ENCODE measurements at regions not wholly inside any gene's neighbourhood (a gene's known extent, or its start where the extent isn't known, plus 50 kb on each side); places are given as distances from the start of the nearest gene placed in this dataset.

DNA sequence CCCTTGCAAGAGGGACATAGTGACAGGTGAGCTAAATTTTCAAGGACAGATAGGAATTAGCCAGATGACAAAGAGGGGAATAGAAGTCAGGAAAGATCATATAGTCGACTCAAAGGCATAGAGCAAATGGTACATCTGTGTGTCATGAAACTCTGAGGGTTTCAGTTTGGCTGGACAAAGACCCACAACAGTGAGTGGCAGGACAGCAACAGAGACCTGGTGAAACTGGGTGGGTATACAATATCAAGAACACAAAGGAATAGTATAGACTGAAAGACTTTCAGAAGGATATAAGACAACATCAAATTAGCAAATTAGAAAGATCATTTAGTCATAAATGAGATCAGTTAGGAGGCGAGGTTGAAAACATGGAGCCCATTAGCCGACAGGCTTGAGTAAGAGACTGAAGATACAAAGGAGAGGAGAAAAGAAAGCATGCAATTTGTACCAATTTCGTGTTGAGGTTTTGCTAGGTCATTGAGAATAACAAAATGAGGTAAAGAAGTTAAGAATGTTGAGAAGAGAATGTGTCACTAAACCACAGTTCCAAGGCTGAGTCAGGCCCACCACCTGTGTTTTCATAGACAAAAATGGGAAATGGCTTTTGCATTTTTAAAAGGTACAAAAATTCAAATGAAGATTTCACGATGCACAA lies 213.8 kb downstream of the HHIPL2 start:
- DNase-seq (no peak), ATAC-seq (no peak)
- TF ChIP-seq, protein P1, sequence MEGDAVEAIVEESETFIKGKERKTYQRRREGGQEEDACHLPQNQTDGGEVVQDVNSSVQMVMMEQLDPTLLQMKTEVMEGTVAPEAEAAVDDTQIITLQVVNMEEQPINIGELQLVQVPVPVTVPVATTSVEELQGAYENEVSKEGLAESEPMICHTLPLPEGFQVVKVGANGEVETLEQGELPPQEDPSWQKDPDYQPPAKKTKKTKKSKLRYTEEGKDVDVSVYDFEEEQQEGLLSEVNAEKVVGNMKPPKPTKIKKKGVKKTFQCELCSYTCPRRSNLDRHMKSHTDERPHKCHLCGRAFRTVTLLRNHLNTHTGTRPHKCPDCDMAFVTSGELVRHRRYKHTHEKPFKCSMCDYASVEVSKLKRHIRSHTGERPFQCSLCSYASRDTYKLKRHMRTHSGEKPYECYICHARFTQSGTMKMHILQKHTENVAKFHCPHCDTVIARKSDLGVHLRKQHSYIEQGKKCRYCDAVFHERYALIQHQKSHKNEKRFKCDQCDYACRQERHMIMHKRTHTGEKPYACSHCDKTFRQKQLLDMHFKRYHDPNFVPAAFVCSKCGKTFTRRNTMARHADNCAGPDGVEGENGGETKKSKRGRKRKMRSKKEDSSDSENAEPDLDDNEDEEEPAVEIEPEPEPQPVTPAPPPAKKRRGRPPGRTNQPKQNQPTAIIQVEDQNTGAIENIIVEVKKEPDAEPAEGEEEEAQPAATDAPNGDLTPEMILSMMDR (IDR thresholded peaks at IDR 0.05 in 4 of 5, conservative IDR thresholded peaks at IDR 0.05 in 1 of 5) = no peak
- TF ChIP-seq POLR2A (IDR thresholded peaks at IDR 0.05) = no peak
- Histone ChIP-seq H3K9me3 (no peaks in the 10 kb centered on the region), H3K4me3 (no peak overlapping the region), H3K36me3 (no peaks in the 10 kb centered on the region), H3K27ac (no peak overlapping the region), H3K27me3 (no peaks in the 10 kb centered on the region), H3K4me1 (no peaks in the 10 kb centered on the region)
- intact Hi-C loops (cut with DNase I; ENCODE audit: low total_unique reads) (no loop called here), in situ Hi-C loops (cut with MboI; ENCODE audit: low sequenced_read_pairs in 4 of 4) (no loop called here)

DNA sequence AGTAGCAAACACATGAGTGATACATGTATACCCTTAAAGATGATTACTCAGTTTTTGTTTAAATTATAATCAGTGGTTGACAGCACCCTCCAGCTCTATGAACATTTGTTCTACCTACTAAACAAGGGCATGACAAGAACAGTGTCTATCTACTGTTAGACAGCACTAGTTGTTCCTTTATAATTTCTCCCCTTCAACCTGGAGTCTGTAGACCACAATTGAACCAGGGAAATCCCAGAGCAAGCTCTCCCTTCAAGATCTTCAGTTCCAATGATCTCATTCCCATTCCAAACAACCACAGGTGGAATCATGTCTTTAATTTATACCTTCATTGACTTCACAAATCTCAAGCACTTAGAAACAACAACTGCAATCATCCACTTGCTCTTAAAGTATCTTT lies 216.1 kb downstream of the HHIPL2 start:
- Histone ChIP-seq H3K27ac (no peak overlapping the region), H3K9me3 (no peaks in the 10 kb centered on the region), H3K36me3 (no peaks in the 10 kb centered on the region), H3K4me3 (no peak overlapping the region), H3K27me3 (no peaks in the 10 kb centered on the region), H3K4me1 (no peaks in the 10 kb centered on the region)
- TF ChIP-seq POLR2A (IDR thresholded peaks at IDR 0.05) = no peak
- TF ChIP-seq, protein P1 (IDR thresholded peaks at IDR 0.05 in 4 of 5, conservative IDR thresholded peaks at IDR 0.05 in 1 of 5) = no peak
- in situ Hi-C loops (cut with MboI; ENCODE audit: low sequenced_read_pairs in 4 of 4) = no loop called here
- intact Hi-C loops (cut with DNase I; ENCODE audit: low total_unique reads) = no loop called here
- no peak for DNase-seq
- ATAC-seq = no peak

DNA sequence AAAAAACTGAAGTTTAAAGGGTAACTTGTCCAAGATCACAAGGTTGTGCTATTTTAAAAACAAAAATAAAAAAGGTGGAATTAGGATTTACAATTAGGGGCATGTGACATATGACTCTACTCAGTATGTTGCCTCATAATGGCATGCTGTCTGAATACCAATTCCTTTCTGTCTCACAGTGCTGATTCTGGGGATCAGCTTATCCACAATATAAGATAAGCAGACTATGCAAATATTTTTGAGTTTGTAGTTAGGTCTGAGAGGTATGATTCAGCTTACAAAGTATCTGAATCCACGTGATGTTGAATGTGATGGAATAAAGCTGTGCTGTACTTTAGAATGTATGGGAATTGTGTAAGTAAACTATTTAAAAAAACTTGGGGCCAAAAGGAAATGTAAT lies 216.6 kb downstream of the HHIPL2 start:
- DNase-seq = no peak
- Histone ChIP-seq H3K27me3 (no peaks in the 10 kb centered on the region), H3K9me3 (no peaks in the 10 kb centered on the region), H3K4me3 (no peak overlapping the region), H3K36me3 (no peaks in the 10 kb centered on the region), H3K4me1 (no peaks in the 10 kb centered on the region), H3K27ac (no peak overlapping the region)
- no peak for ATAC-seq
- TF ChIP-seq, protein P1 (IDR thresholded peaks at IDR 0.05 in 4 of 5, conservative IDR thresholded peaks at IDR 0.05 in 1 of 5) = no peak
- TF ChIP-seq POLR2A (IDR thresholded peaks at IDR 0.05) = no peak
- intact Hi-C loops (cut with DNase I; ENCODE audit: low total_unique reads) = no loop called here
- in situ Hi-C loops (cut with MboI; ENCODE audit: low sequenced_read_pairs in 4 of 4) = no loop called here

DNA sequence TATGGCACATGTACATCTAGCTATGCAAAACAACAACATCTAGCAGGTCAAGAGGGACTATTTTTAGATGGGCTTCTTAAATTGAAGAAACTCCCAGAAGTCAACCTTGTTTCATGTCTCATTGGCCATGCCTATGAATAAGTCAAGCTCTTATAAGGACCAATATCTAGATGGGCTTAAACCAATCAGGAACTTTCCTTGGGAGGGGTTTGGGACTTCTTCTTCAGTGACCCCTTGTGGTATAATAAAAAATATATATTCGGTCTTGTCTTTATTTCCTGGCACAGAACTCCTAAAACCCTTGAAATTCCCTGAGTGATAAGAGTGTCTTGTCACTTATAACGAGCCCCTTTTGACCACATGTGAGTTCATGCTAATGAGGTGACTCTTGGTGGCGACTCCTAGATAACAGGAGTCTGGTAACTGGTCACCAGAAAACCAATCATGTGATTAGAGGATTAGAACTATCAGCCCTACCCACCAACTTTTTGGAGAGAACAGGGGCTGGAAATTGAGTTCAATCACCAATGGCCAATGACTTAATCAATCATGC lies 218.3 kb downstream of the HHIPL2 start:
- no peak for ATAC-seq
- no peaks in the 10 kb centered on the region for H3K27me3 ChIP-seq
- DNase-seq = no peak
- H3K4me1 ChIP-seq = no peaks in the 10 kb centered on the region
- no peak overlapping the region for H3K27ac ChIP-seq
- intact Hi-C loops (cut with DNase I; ENCODE audit: low total_unique reads) = no loop called here
- H3K4me3 ChIP-seq = no peak overlapping the region
- no peaks in the 10 kb centered on the region for H3K9me3 ChIP-seq
- TF ChIP-seq POLR2A (IDR thresholded peaks at IDR 0.05) = no peak
- TF ChIP-seq, protein P1 (IDR thresholded peaks at IDR 0.05 in 4 of 5, conservative IDR thresholded peaks at IDR 0.05 in 1 of 5) = no peak
- in situ Hi-C loops (cut with MboI; ENCODE audit: low sequenced_read_pairs in 4 of 4) = no loop called here
- H3K36me3 ChIP-seq = no peaks in the 10 kb centered on the region

DNA sequence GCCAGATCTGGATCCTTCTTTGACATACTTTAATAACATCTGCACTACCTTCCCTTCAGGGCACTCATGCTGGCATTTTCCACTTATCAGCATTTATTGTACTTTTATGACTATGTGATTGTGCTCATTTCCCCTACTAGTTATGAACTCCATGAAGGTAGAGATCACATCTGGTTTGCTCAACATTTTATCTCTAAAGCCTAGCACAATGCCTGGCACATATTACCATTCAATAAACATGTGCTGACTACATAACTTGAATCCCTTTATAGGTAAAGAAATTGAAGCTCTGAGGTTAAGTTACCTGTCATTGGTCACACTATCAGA lies 221.2 kb downstream of the HHIPL2 start:
- TF ChIP-seq POLR2A (IDR thresholded peaks at IDR 0.05) = no peak
- TF ChIP-seq, protein P1 (IDR thresholded peaks at IDR 0.05 in 4 of 5, conservative IDR thresholded peaks at IDR 0.05 in 1 of 5) = no peak
- Histone ChIP-seq H3K36me3 (no peaks in the 10 kb centered on the region), H3K27ac (no peak overlapping the region), H3K27me3 (no peaks in the 10 kb centered on the region), H3K4me1 (no peaks in the 10 kb centered on the region), H3K4me3 (no peak overlapping the region), H3K9me3 (no peaks in the 10 kb centered on the region)
- ATAC-seq (no peak), DNase-seq (no peak)
- in situ Hi-C loops (cut with MboI; ENCODE audit: low sequenced_read_pairs in 4 of 4) (no loop called here), intact Hi-C loops (cut with DNase I; ENCODE audit: low total_unique reads) (no loop called here)
